A673 (cell line): ENCODE measurements at regions not wholly inside any gene's neighbourhood (a gene's known extent, or its start where the extent isn't known, plus 50 kb on each side); places are given as distances from the start of the nearest gene placed in this dataset.

ENCODE experiments used
- BruUV-seq: library from RNA; stranded (reverse); fragments of 400-500 nt; replicated peaks from 2 replicates; lab custom pipeline; 2021; lab: Mats Ljungman, UMichigan
- CTCF ChIA-PET: fragments of 300-600 bp; sonication (Branson Sonifier 250); formaldehyde crosslinking; loops from one replicate; lab custom pipeline; 2022; ENCODE audit warnings: antibody characterized with exemption; lab: Charles Lee
- POLR2A ChIA-PET: fragments of 300-600 bp; sonication (Branson Sonifier 250); formaldehyde crosslinking; loops from one replicate; lab custom pipeline; 2022; ENCODE audit warnings: antibody characterized with exemption; ENCODE audit not compliant: low non-redundant PET; lab: Charles Lee
- DNase-seq: peaks from one replicate; pipeline ENCODE4 v3.0.0-alpha.2; 2015; ENCODE audit warnings: low spot score
- H3K27ac ChIP-seq: fragments of 200-600 bp; sonication (generic); 2 replicates; pipeline ENCODE4 v1.5.1; 2016; ENCODE audit warnings: mixed run types, low read depth, mild to moderate bottlenecking, mixed read lengths, antibody characterized with exemption, low read length; ENCODE audit not compliant: poor library complexity, severe bottlenecking
- H3K27me3 ChIP-seq: fragments of 200-600 bp; sonication (generic); replicated peaks from 2 replicates; pipeline ENCODE4 v1.6.1; 2017; ENCODE audit warnings: mixed run types, low read depth, mild to moderate bottlenecking, mixed read lengths, antibody characterized with exemption, low read length; ENCODE audit not compliant: insufficient read depth, poor library complexity
- H3K36me3 ChIP-seq: fragments of 200-600 bp; sonication (generic); 2 replicates; pipeline ENCODE4 v1.6.1; 2016; ENCODE audit warnings: mixed run types, mild to moderate bottlenecking, mixed read lengths, antibody characterized with exemption, low read length; ENCODE audit not compliant: insufficient read depth, poor library complexity, severe bottlenecking
- H3K4me1 ChIP-seq: fragments of 200-600 bp; sonication (generic); 2 replicates; pipeline ENCODE4 v1.6.1; 2017; ENCODE audit warnings: mixed run types, mild to moderate bottlenecking, mixed read lengths, antibody characterized with exemption, low read length; ENCODE audit not compliant: insufficient read depth, poor library complexity, severe bottlenecking
- H3K4me3 ChIP-seq: fragments of 200-600 bp; sonication (generic); 2 replicates; pipeline ENCODE4 v1.5.1; 2016; ENCODE audit warnings: low read depth, mixed run types, mild to moderate bottlenecking, mixed read lengths, low read length; ENCODE audit not compliant: poor library complexity, severe bottlenecking
- H3K9me3 ChIP-seq: fragments of 200-600 bp; sonication (generic); 2 replicates; pipeline ENCODE4 v1.6.1; 2016; ENCODE audit warnings: mixed run types, low read depth, mild to moderate bottlenecking, mixed read lengths, antibody characterized with exemption, low read length; ENCODE audit not compliant: poor library complexity, severe bottlenecking
- CTCF ChIP-seq: fragments of 300-800, 200-600 bp; sonication (generic); conservative IDR thresholded peaks from 2 replicates; pipeline ENCODE4 v1.5.1; 2017; ENCODE audit warnings: low read depth, mild to moderate bottlenecking, antibody characterized with exemption, low read length, moderate library complexity, mixed read lengths
- EZH2 ChIP-seq: fragments of 200-600 bp; sonication (generic); IDR thresholded peaks from 2 replicates; pipeline ENCODE4 v1.6.1; 2017; ENCODE audit warnings: borderline replicate concordance, low read depth, mild to moderate bottlenecking, mixed read lengths, antibody characterized with exemption, low read length; ENCODE audit not compliant: poor library complexity, severe bottlenecking
- intact Hi-C: fragments of 100-400 bp; cut with micrococcal nuclease; formaldehyde crosslinking; loops from one replicate; pipeline ENCODE4 v1.10.0; 2022; ENCODE audit not compliant: unreplicated experiment

- ChIA-PET POLR2A (no interaction called here), CTCF (no interaction called here)
- Histone ChIP-seq H3K4me1 (peaks cover 4% of the 10 kb centered on the region), H3K36me3 (no peaks in the 10 kb centered on the region), H3K9me3 (no peaks in the 10 kb centered on the region), H3K4me3 (no peak overlapping the region), H3K27me3 (no peaks in the 10 kb centered on the region), H3K27ac (no peak overlapping the region)
- no peak for DNase-seq
- BruUV-seq = no TSS peak
- TF ChIP-seq CTCF = no peak
- TF ChIP-seq EZH2 = no peak
- intact Hi-C loops = no loop called here
Observed at GRCh38 chr2:6694555-6694954, 171.2 kb downstream of the CMPK2 start.

- Histone ChIP-seq H3K36me3 (no peaks in the 10 kb centered on the region), H3K4me1 (no peaks in the 10 kb centered on the region), H3K4me3 (no peak overlapping the region), H3K27ac (no peak overlapping the region), H3K9me3 (peaks cover 24% of the 10 kb centered on the region), H3K27me3 (no peaks in the 10 kb centered on the region)
- ChIA-PET CTCF (no interaction called here), POLR2A (no interaction called here)
- BruUV-seq = no TSS peak
- TF ChIP-seq EZH2 (no peak), CTCF (no peak)
- intact Hi-C loops = no loop called here
- DNase-seq = no peak
Observed at GRCh38 chr2:6700335-6700734, 165.4 kb downstream of the CMPK2 start.

GRCh38 chr2:6704077-6704476, 161.6 kb downstream of the CMPK2 start:
- TF ChIP-seq CTCF (no peak), EZH2 (no peak)
- no peak for DNase-seq
- BruUV-seq = no TSS peak
- ChIA-PET POLR2A (no interaction called here), CTCF (no interaction called here)
- H3K27ac ChIP-seq = no peak overlapping the region
- H3K27me3 ChIP-seq = no peaks in the 10 kb centered on the region
- H3K4me1 ChIP-seq = no peaks in the 10 kb centered on the region
- H3K4me3 ChIP-seq = no peak overlapping the region
- intact Hi-C loops = no loop called here
- H3K36me3 ChIP-seq = no peaks in the 10 kb centered on the region
- peaks cover 24% of the 10 kb centered on the region for H3K9me3 ChIP-seq
